Liver (tissue), 8 donors: ENCODE measurements at regions not wholly inside any gene's neighbourhood (a gene's known extent, or its start where the extent isn't known, plus 50 kb on each side); places are given as distances from the start of the nearest gene placed in this dataset.

Source experiments
- DNase-seq: peaks from one replicate; pipeline ENCODE4 v3.0.0-alpha.2; 2017; ENCODE audit warnings: low spot score
- H3K27ac ChIP-seq, 2 donors: one replicate each; pipeline ENCODE4 v1.7.0; 2013; ENCODE audit warnings: inconsistent platforms in 2 of 2, low read length in 2 of 2, control low read depth in 1 of 2, low read depth in 1 of 2, mild to moderate bottlenecking in 1 of 2
- H3K27me3 ChIP-seq, 4 donors: one replicate each; pipeline versions ENCODE4 v1.6.1 to v1.7.0; 2013; ENCODE audit warnings: low read length in 3 of 4, inconsistent platforms in 1 of 4, mild to moderate bottlenecking in 1 of 4, moderate library complexity in 1 of 4; ENCODE audit not compliant: control insufficient read depth in 4 of 4, insufficient read depth in 4 of 4
- H3K36me3 ChIP-seq, 4 donors: one replicate each; pipeline versions ENCODE4 v1.6.1 to v1.7.0; 2013; ENCODE audit warnings: low read length in 3 of 4, mild to moderate bottlenecking in 3 of 4, low read depth in 1 of 4, moderate library complexity in 1 of 4; ENCODE audit not compliant: control insufficient read depth in 4 of 4, insufficient read depth in 3 of 4
- H3K4me1 ChIP-seq, 4 donors: one replicate each; pipeline versions ENCODE4 v1.6.1 to v1.7.0; 2013; ENCODE audit warnings: low read length in 3 of 4, mild to moderate bottlenecking in 3 of 4, moderate library complexity in 1 of 4; ENCODE audit not compliant: control insufficient read depth in 4 of 4, insufficient read depth in 4 of 4
- H3K4me3 ChIP-seq, 3 donors: one replicate each; pipeline versions ENCODE4 v1.6.1 to v1.7.0; 2013; ENCODE audit warnings: low read length in 3 of 3, control low read depth in 1 of 3, low read depth in 1 of 3, mild to moderate bottlenecking in 1 of 3
- H3K9ac ChIP-seq, 2 donors: one replicate each; pipeline ENCODE4 v1.7.0; 2013; ENCODE audit warnings: low read length in 2 of 2, mild to moderate bottlenecking in 2 of 2, moderate library complexity in 2 of 2, control low read depth in 1 of 2, low read depth in 1 of 2
- H3K9me3 ChIP-seq, 4 donors: one replicate each; pipeline versions ENCODE4 v1.6.1 to v1.7.0; 2013; ENCODE audit warnings: low read length in 3 of 4; ENCODE audit not compliant: control insufficient read depth in 4 of 4
- CTCF ChIP-seq: fragments of 150-350 bp; IDR thresholded peaks from 2 replicates; pipeline ENCODE4 v1.5.1; 2017; ENCODE audit warnings: improper control_type of control experiment, low read depth, low read length; ENCODE audit not compliant: missing input control
- EGR1 ChIP-seq, 2 donors: IDR thresholded peaks; 2 replicates each; pipeline ENCODE4 v1.6.1; 2016 to 2018; ENCODE audit warnings: antibody characterized with exemption in 2 of 2, low read depth in 2 of 2
- FOXA1 ChIP-seq: IDR thresholded peaks from 2 replicates; pipeline ENCODE4 v1.6.1; 2016; ENCODE audit warnings: antibody characterized with exemption
- FOXA2 ChIP-seq: IDR thresholded peaks from 2 replicates; pipeline ENCODE4 v1.6.1; 2016; ENCODE audit warnings: antibody characterized with exemption
- GABPA ChIP-seq, 2 donors: IDR thresholded peaks in 1 of 2; conservative IDR thresholded peaks in 1 of 2; 2 replicates each; pipeline ENCODE4 v1.6.1; 2016; ENCODE audit warnings: antibody characterized with exemption in 2 of 2, mild to moderate bottlenecking in 1 of 2, moderate library complexity in 1 of 2
- HNF4A ChIP-seq, 2 donors: conservative IDR thresholded peaks; 2 replicates each; pipeline ENCODE4 v1.6.1; 2016; ENCODE audit warnings: antibody characterized with exemption in 2 of 2, mild to moderate bottlenecking in 2 of 2
- HNF4G ChIP-seq: IDR thresholded peaks from 2 replicates; pipeline ENCODE4 v1.6.1; 2016; ENCODE audit warnings: antibody characterized with exemption
- JUND ChIP-seq, 2 donors: IDR thresholded peaks; 2 replicates each; pipeline ENCODE4 v1.6.1; 2016; ENCODE audit warnings: antibody characterized with exemption in 2 of 2
- MAX ChIP-seq: IDR thresholded peaks from 2 replicates; pipeline ENCODE4 v1.6.1; 2016; ENCODE audit warnings: antibody characterized with exemption
- NR2F2 ChIP-seq: IDR thresholded peaks from 2 replicates; pipeline ENCODE4 v1.6.1; 2016; ENCODE audit warnings: antibody characterized with exemption
- RAD21 ChIP-seq, 2 donors: IDR thresholded peaks; 2 replicates each; pipeline ENCODE4 v1.6.1; 2016; ENCODE audit warnings: antibody characterized with exemption in 2 of 2, mild to moderate bottlenecking in 2 of 2
- RXRA ChIP-seq, 2 donors: IDR thresholded peaks; 2 replicates each; pipeline ENCODE4 v1.6.1; 2017 to 2018; ENCODE audit warnings: antibody characterized with exemption in 2 of 2, mild to moderate bottlenecking in 1 of 2
- SP1 ChIP-seq: IDR thresholded peaks from 2 replicates; pipeline ENCODE4 v1.6.1; 2018; ENCODE audit warnings: antibody characterized with exemption, mild to moderate bottlenecking
- TAF1 ChIP-seq: conservative IDR thresholded peaks from 2 replicates; pipeline ENCODE4 v1.6.1; 2016; ENCODE audit warnings: antibody characterized with exemption, mild to moderate bottlenecking
- YY1 ChIP-seq: IDR thresholded peaks from 2 replicates; pipeline ENCODE4 v1.6.1; 2016; ENCODE audit warnings: antibody characterized with exemption, mild to moderate bottlenecking
- WGBS: extraction: QIAGEN DNeasy Blood & Tissue Kit; methylation state at CpG from one replicate; pipeline ENCODE4 v1.1.7; 2013; 5-methylcytosine and 5-hydroxymethylcytosine counted together
- TF ChIP-seq, protein P1 (sequence below): IDR thresholded peaks from 2 replicates; pipeline ENCODE4 v1.6.1; 2016; ENCODE audit warnings: antibody characterized with exemption
- TF ChIP-seq, protein P2 (sequence below): IDR thresholded peaks from 2 replicates; pipeline ENCODE4 v1.6.1; 2016; ENCODE audit warnings: antibody characterized with exemption
- TF ChIP-seq, protein P3 (sequence below): IDR thresholded peaks from 2 replicates; pipeline ENCODE4 v1.6.1; 2016; ENCODE audit warnings: antibody characterized with exemption, mild to moderate bottlenecking
- donor health status: healthy.
- donor health status: healthy.
- donor health status: healthy.
- donor health status: healthy.
- donor health status: healthy.

DNA sequence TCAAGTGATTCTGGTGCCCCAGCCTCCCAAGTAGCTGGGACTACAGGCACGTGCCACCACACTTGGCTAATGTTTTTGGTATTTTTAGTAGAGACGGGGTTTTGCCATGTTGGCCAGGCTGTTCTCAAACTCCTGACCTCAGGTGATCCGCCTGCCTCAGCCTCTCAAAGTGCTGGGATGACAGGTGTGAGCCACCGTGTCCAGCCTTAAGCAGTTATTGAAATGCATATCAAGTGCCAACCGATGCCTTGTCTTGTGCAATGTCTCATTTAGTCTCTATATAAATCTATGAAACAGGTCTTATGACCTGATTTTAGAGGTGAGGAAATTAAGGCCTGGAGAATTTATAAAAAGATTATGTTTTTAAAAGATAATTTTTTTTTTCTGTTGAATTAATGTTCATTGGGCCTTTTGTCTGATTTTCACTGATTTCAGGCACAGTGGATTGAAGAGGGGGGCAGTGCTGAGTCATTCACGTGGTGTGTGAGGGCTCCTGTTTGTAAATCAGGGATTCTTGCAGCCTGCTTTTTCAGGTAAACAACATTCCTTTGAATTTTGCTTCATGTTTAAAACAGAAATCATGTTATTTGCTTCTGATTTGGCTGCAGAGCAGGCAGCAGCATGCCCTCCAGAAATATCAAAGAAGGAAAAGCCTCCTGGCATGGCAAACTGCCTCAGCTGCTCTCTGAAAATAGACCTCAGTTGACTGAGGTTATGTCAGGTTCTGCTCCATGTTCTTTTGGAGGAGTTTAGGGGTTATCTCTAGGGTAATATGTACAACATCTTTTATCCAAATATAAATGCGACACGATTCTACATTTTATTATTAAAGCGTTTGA is 407.0 kb upstream of the RGMA start:
- Histone ChIP-seq H3K36me3 (no peaks in the 10 kb centered on the region), H3K9me3 (no peaks in the 10 kb centered on the region), H3K27me3 (peaks cover 0 to 2% (median 0%) of the 10 kb centered on the region in 4 donors), H3K9ac (no peak overlapping the region), H3K4me1 (no peaks in the 10 kb centered on the region), H3K4me3 (no peak overlapping the region), H3K27ac (no peak overlapping the region)
- DNase-seq = no peak
- 71% methylated on average over 9 of the region's 9 CpGs for WGBS
- TF ChIP-seq, protein P1, sequence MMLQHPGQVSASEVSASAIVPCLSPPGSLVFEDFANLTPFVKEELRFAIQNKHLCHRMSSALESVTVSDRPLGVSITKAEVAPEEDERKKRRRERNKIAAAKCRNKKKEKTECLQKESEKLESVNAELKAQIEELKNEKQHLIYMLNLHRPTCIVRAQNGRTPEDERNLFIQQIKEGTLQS = no peak
- TF ChIP-seq JUND (IDR thresholded peaks at IDR 0.05) (no peak), FOXA2 (no peak), FOXA1 (no peak), YY1 (no peak), RXRA (IDR thresholded peaks at IDR 0.05) (no peak), EGR1 (IDR thresholded peaks at IDR 0.05; ENCODE audit: low read depth in 2 of 2) (no peak), HNF4G (no peak), NR2F2 (no peak), GABPA (IDR thresholded peaks at IDR 0.05 in 1 of 2, conservative IDR thresholded peaks at IDR 0.05 in 1 of 2) (no peak), RAD21 (IDR thresholded peaks at IDR 0.05) (no peak), HNF4A (conservative IDR thresholded peaks at IDR 0.05) (no peak), CTCF (no peak), MAX (no peak), SP1 (no peak), TAF1 (no peak)
- TF ChIP-seq, protein P2, sequence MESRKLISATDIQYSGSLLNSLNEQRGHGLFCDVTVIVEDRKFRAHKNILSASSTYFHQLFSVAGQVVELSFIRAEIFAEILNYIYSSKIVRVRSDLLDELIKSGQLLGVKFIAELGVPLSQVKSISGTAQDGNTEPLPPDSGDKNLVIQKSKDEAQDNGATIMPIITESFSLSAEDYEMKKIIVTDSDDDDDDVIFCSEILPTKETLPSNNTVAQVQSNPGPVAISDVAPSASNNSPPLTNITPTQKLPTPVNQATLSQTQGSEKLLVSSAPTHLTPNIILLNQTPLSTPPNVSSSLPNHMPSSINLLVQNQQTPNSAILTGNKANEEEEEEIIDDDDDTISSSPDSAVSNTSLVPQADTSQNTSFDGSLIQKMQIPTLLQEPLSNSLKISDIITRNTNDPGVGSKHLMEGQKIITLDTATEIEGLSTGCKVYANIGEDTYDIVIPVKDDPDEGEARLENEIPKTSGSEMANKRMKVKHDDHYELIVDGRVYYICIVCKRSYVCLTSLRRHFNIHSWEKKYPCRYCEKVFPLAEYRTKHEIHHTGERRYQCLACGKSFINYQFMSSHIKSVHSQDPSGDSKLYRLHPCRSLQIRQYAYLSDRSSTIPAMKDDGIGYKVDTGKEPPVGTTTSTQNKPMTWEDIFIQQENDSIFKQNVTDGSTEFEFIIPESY = no peak
- TF ChIP-seq, protein P3, sequence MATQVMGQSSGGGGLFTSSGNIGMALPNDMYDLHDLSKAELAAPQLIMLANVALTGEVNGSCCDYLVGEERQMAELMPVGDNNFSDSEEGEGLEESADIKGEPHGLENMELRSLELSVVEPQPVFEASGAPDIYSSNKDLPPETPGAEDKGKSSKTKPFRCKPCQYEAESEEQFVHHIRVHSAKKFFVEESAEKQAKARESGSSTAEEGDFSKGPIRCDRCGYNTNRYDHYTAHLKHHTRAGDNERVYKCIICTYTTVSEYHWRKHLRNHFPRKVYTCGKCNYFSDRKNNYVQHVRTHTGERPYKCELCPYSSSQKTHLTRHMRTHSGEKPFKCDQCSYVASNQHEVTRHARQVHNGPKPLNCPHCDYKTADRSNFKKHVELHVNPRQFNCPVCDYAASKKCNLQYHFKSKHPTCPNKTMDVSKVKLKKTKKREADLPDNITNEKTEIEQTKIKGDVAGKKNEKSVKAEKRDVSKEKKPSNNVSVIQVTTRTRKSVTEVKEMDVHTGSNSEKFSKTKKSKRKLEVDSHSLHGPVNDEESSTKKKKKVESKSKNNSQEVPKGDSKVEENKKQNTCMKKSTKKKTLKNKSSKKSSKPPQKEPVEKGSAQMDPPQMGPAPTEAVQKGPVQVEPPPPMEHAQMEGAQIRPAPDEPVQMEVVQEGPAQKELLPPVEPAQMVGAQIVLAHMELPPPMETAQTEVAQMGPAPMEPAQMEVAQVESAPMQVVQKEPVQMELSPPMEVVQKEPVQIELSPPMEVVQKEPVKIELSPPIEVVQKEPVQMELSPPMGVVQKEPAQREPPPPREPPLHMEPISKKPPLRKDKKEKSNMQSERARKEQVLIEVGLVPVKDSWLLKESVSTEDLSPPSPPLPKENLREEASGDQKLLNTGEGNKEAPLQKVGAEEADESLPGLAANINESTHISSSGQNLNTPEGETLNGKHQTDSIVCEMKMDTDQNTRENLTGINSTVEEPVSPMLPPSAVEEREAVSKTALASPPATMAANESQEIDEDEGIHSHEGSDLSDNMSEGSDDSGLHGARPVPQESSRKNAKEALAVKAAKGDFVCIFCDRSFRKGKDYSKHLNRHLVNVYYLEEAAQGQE = no peak
